CD14-positive monocyte (primary cell): ENCODE measurements at regions not wholly inside any gene's neighbourhood (a gene's known extent, or its start where the extent isn't known, plus 50 kb on each side); places are given as distances from the start of the nearest gene placed in this dataset.

Experiments
- DNase-seq, 3 donors: peaks; one replicate each; pipeline ENCODE4 v3.0.0-alpha.2; 2011 to 2022
- H2AFZ ChIP-seq: 2 replicates; pipeline ENCODE4 v1.6.0; 2012; ENCODE audit warnings: mild to moderate bottlenecking, low read depth, low read length, inconsistent platforms; ENCODE audit not compliant: insufficient read depth, poor library complexity, severe bottlenecking
- H3K27ac ChIP-seq, 2 donors: 1 replicate in 1 of 2; 2 replicates in 1 of 2; pipeline ENCODE4 v1.5.1; 2012 to 2013; ENCODE audit warnings: low read length in 2 of 2, control low read depth in 1 of 2, inconsistent platforms in 1 of 2, low read depth in 1 of 2, mild to moderate bottlenecking in 1 of 2
- H3K27me3 ChIP-seq, 2 donors: one replicate each; pipeline versions ENCODE4 v1.6.0 to v1.6.1; 2011 to 2013; ENCODE audit warnings: low read length in 2 of 2; ENCODE audit not compliant: control insufficient read depth in 2 of 2, insufficient read depth in 2 of 2
- H3K36me3 ChIP-seq, 2 donors: replicated peaks in 1 of 2; 1 replicate in 1 of 2; 2 replicates in 1 of 2; pipeline versions ENCODE4 v1.5.1 to v1.6.1; 2012 to 2013; ENCODE audit warnings: low read length in 2 of 2, control low read depth in 1 of 2, inconsistent platforms in 1 of 2, mild to moderate bottlenecking in 1 of 2; ENCODE audit not compliant: insufficient read depth in 2 of 2, control insufficient read depth in 1 of 2
- H3K4me1 ChIP-seq, 2 donors: 1 replicate in 1 of 2; 2 replicates in 1 of 2; pipeline versions ENCODE4 v1.5.1 to v1.6.1; 2012 to 2013; ENCODE audit warnings: low read length in 2 of 2, control low read depth in 1 of 2, inconsistent platforms in 1 of 2, mild to moderate bottlenecking in 1 of 2, moderate library complexity in 1 of 2; ENCODE audit not compliant: insufficient read depth in 2 of 2, control insufficient read depth in 1 of 2
- H3K4me2 ChIP-seq: replicated peaks from 2 replicates; pipeline ENCODE3; 2012; ENCODE audit warnings: low read length, moderate library complexity, mild to moderate bottlenecking; ENCODE audit not compliant: poor library complexity, severe bottlenecking; ENCODE audit errors: extremely low read depth
- H3K4me3 ChIP-seq, 3 experiments: fragments of 200-600 bp in 1 of 3; sonication (generic) in 1 of 3; replicated peaks in 1 of 3; 1 replicate in 2 of 3; 2 replicates in 1 of 3; pipeline ENCODE4 v1.5.1; 2011 to 2013; ENCODE audit warnings: low read length in 3 of 3, mild to moderate bottlenecking in 3 of 3, control low read depth in 2 of 3, low read depth in 2 of 3, inconsistent platforms in 1 of 3, moderate library complexity in 1 of 3
- H3K79me2 ChIP-seq: 2 replicates; pipeline ENCODE4 v1.6.0; 2012; ENCODE audit warnings: mild to moderate bottlenecking, control low read depth, inconsistent platforms, low read length, moderate library complexity; ENCODE audit not compliant: insufficient read depth
- H3K9ac ChIP-seq: 2 replicates; pipeline ENCODE4 v1.6.0; 2017; ENCODE audit warnings: low read length, mild to moderate bottlenecking; ENCODE audit not compliant: insufficient read depth, poor library complexity, severe bottlenecking
- H3K9me3 ChIP-seq, 2 donors: replicated peaks in 1 of 2; 1 replicate in 1 of 2; 2 replicates in 1 of 2; pipeline versions ENCODE4 v1.5.1 to v1.6.1; 2012 to 2013; ENCODE audit warnings: low read length in 2 of 2, control low read depth in 1 of 2; ENCODE audit not compliant: control insufficient read depth in 1 of 2, insufficient read depth in 1 of 2
- H4K20me1 ChIP-seq: 2 replicates; pipeline ENCODE4 v1.6.0; 2012; ENCODE audit warnings: mild to moderate bottlenecking, low read length, control low read depth, moderate library complexity; ENCODE audit not compliant: insufficient read depth
- H3K27ac Mint-ChIP-seq, 7 donors: one replicate each; pipeline ENCODE4 v1.8.0; 2020; ENCODE audit warnings: mild to moderate bottlenecking in 7 of 7, mixed read lengths in 7 of 7, moderate library complexity in 6 of 7, inconsistent platforms in 2 of 7
- H3K27me3 Mint-ChIP-seq, 3 donors: one replicate each; pipeline ENCODE4 v1.8.0; 2021 to 2022; ENCODE audit warnings: low read depth in 3 of 3, mild to moderate bottlenecking in 3 of 3, mixed read lengths in 3 of 3, moderate library complexity in 3 of 3, inconsistent platforms in 1 of 3
- H3K36me3 Mint-ChIP-seq, 2 donors: one replicate each; pipeline ENCODE4 v1.8.0; 2020; ENCODE audit warnings: mixed read lengths in 2 of 2, inconsistent platforms in 1 of 2, mild to moderate bottlenecking in 1 of 2
- H3K4me1 Mint-ChIP-seq: one replicate; pipeline ENCODE4 v1.8.0; 2020; ENCODE audit warnings: mild to moderate bottlenecking, mixed read lengths
- H3K4me3 Mint-ChIP-seq, 2 donors: one replicate each; pipeline ENCODE4 v1.8.0; 2020; ENCODE audit warnings: mild to moderate bottlenecking in 2 of 2, mixed read lengths in 2 of 2, moderate library complexity in 1 of 2
- H3K9me3 Mint-ChIP-seq, 7 donors: one replicate each; pipeline ENCODE4 v1.8.0; 2020 to 2022; ENCODE audit warnings: mixed read lengths in 7 of 7, mild to moderate bottlenecking in 6 of 7, moderate library complexity in 6 of 7, inconsistent platforms in 2 of 7
- WGBS: methylation state at CpG from one replicate; pipeline ENCODE4 v1.1.5; 2013; ENCODE audit warnings: missing lambda C conversion rate; ENCODE audit not compliant: insufficient coverage; 5-methylcytosine and 5-hydroxymethylcytosine counted together
- intact Hi-C, 2 donors: fragments of 100-400 bp; cut with micrococcal nuclease; formaldehyde crosslinking; loops; one replicate each; pipeline versions ENCODE4 v1.15.0 to v1.15.1; 2023
- TF ChIP-seq, protein P1 (sequence below): fragments of 200-600 bp; IDR thresholded peaks from one replicate; pipeline ENCODE4 v1.8.0; 2022; ENCODE audit warnings: antibody characterized with exemption, mild to moderate bottlenecking

DNA sequence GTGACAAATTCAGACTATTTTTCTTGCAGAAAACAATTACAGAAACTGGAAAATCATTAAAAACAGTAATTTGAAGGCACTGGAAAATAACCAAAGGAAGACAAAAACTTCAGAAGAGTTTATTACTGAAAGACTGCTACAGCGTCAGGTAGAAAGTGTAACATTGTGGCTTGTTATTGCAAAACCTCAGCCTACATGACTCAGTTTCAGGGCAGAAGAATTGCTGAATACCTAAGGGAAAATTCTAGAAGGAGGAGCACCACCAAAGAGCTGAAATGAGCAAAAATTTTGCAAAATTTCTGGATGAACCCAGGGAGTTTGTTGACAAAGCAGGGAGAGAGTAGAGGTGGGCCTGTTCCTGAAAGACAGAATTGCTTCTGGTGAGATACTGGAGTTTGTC lies 219.6 kb downstream of the C3orf38 start:
- peaks cover 0 to 14% (median 6%) of the 10 kb centered on the region in 7 donors for H3K9me3 Mint-ChIP-seq
- intact Hi-C loops, result no loop called here
- DNase-seq, result no peak
- H3K4me3 ChIP-seq, result no peak overlapping the region
- no peak overlapping the region for H2AFZ ChIP-seq
- no peak overlapping the region for H3K27ac ChIP-seq
- H3K27me3 Mint-ChIP-seq, result no peaks in the 10 kb centered on the region
- TF ChIP-seq, protein P1, sequence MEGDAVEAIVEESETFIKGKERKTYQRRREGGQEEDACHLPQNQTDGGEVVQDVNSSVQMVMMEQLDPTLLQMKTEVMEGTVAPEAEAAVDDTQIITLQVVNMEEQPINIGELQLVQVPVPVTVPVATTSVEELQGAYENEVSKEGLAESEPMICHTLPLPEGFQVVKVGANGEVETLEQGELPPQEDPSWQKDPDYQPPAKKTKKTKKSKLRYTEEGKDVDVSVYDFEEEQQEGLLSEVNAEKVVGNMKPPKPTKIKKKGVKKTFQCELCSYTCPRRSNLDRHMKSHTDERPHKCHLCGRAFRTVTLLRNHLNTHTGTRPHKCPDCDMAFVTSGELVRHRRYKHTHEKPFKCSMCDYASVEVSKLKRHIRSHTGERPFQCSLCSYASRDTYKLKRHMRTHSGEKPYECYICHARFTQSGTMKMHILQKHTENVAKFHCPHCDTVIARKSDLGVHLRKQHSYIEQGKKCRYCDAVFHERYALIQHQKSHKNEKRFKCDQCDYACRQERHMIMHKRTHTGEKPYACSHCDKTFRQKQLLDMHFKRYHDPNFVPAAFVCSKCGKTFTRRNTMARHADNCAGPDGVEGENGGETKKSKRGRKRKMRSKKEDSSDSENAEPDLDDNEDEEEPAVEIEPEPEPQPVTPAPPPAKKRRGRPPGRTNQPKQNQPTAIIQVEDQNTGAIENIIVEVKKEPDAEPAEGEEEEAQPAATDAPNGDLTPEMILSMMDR, result no peak
- H3K27me3 ChIP-seq, result no peaks in the 10 kb centered on the region
- H3K79me2 ChIP-seq, result no peaks in the 10 kb centered on the region
- no peak overlapping the region for H3K4me2 ChIP-seq
- H3K27ac Mint-ChIP-seq, result no peak overlapping the region
- peaks cover 6 to 13% of the 10 kb centered on the region in 2 donors for H3K9me3 ChIP-seq
- H3K36me3 Mint-ChIP-seq, result no peaks in the 10 kb centered on the region
- WGBS, result 83% methylated on average over 1 of the region's 1 CpG
- H3K9ac ChIP-seq, result no peak overlapping the region
- no peaks in the 10 kb centered on the region for H3K4me1 ChIP-seq
- no peaks in the 10 kb centered on the region for H3K4me1 Mint-ChIP-seq
- no peaks in the 10 kb centered on the region for H3K36me3 ChIP-seq
- H3K4me3 Mint-ChIP-seq, result no peak overlapping the region
- H4K20me1 ChIP-seq, result no peaks in the 10 kb centered on the region

DNA sequence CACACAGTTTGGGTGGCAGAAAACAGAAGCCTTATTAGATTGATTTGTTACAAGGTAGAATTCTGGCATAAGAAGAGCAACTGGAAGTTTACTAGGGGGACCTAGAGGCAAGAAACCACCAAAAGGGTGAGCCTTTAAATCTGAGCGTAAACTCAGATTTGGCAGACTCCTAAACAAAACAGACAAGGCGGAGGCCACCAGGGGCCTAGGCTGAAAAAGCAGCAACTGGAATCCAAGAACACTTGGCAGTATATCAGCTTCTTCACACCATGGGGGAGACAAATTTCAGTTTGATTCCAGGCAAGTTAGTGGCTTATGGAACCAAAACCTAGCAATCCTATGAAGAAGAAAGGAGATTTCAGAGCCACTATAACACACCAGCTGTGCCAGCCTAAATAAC lies 220.0 kb downstream of the C3orf38 start:
- no peaks in the 10 kb centered on the region for H3K36me3 Mint-ChIP-seq
- Histone ChIP-seq H4K20me1 (no peaks in the 10 kb centered on the region), H3K79me2 (no peaks in the 10 kb centered on the region), H3K9ac (no peak overlapping the region), H3K27me3 (no peaks in the 10 kb centered on the region), H3K4me3 (no peak overlapping the region), H3K27ac (no peak overlapping the region), H2AFZ (no peak overlapping the region), H3K4me1 (no peaks in the 10 kb centered on the region), H3K4me2 (no peak overlapping the region), H3K9me3 (peaks cover 6 to 13% of the 10 kb centered on the region in 2 donors), H3K36me3 (no peaks in the 10 kb centered on the region)
- H3K27ac Mint-ChIP-seq, result no peak overlapping the region
- no peaks in the 10 kb centered on the region for H3K27me3 Mint-ChIP-seq
- no peak for DNase-seq
- peaks cover 0 to 14% (median 6%) of the 10 kb centered on the region in 7 donors for H3K9me3 Mint-ChIP-seq
- no peak overlapping the region for H3K4me3 Mint-ChIP-seq
- WGBS, result no CpG with 5 or more reads among the region's 2 CpGs
- intact Hi-C loops, result no loop called here
- no peaks in the 10 kb centered on the region for H3K4me1 Mint-ChIP-seq
- TF ChIP-seq, protein P1, result no peak
